BJ (cell line): ENCODE measurements at regions not wholly inside any gene's neighbourhood (a gene's known extent, or its start where the extent isn't known, plus 50 kb on each side); places are given as distances from the start of the nearest gene placed in this dataset.
"Not testable (repeated sequence)": the region's sequence is repeated elsewhere in the genome, so short reads cannot be mapped to it uniquely, and the experiment has no call there.

Source experiments
- CTCF ChIA-PET: fragments of 350-600 bp; formaldehyde crosslinking; extraction: SDS; loops from one replicate; lab custom pipeline; 2021; ENCODE audit warnings: antibody characterized with exemption, inconsistent platforms; lab: Yijun Ruan, JAX
- POLR2A ChIA-PET: fragments of 300-600 bp; sonication (Branson Sonifier 250); formaldehyde crosslinking; extraction: SDS; loops from one replicate; lab custom pipeline; 2021; ENCODE audit warnings: antibody characterized with exemption; lab: Charles Lee
- DNase-seq: peaks from one replicate; pipeline ENCODE4 v3.0.0-alpha.2; 2011; ENCODE audit warnings: low read depth
- H3K27me3 ChIP-seq: 2 replicates; pipeline ENCODE4 v1.6.0; 2011; ENCODE audit warnings: low read length; ENCODE audit not compliant: control insufficient read depth, insufficient read depth
- H3K36me3 ChIP-seq: 2 replicates; pipeline ENCODE4 v1.5.1; 2011; ENCODE audit warnings: low read length; ENCODE audit not compliant: control insufficient read depth, insufficient read depth
- H3K4me3 ChIP-seq: 2 replicates; pipeline ENCODE4 v1.5.1; 2011; ENCODE audit warnings: low read depth, mild to moderate bottlenecking, control low read depth, low read length
- CTCF ChIP-seq: IDR thresholded peaks from 2 replicates; pipeline ENCODE4 v1.5.1; 2011; ENCODE audit warnings: low read depth, mild to moderate bottlenecking, control low read depth, inconsistent platforms, low read length, moderate library complexity; ENCODE audit not compliant: insufficient read depth

GRCh38 chr4:28007693-28008092 is 1147.1 kb downstream of the STIM2 start:
- Histone ChIP-seq H3K36me3 (no peaks in the 10 kb centered on the region), H3K27me3 (no peaks in the 10 kb centered on the region), H3K4me3 (no peak overlapping the region)
- CTCF ChIA-PET = no interaction called here
- POLR2A ChIA-PET = no interaction called here
- no peak for TF ChIP-seq CTCF
- no peak for DNase-seq

- TF ChIP-seq CTCF = no peak
- H3K27me3 ChIP-seq = no peaks in the 10 kb centered on the region
- POLR2A ChIA-PET = no interaction called here
- CTCF ChIA-PET = no interaction called here
- no peaks in the 10 kb centered on the region for H3K36me3 ChIP-seq
- no peak for DNase-seq
- H3K4me3 ChIP-seq = no peak overlapping the region
Observed at GRCh38 chr4:28009541-28009940, 1148.9 kb downstream of the STIM2 start.

GRCh38 chr4:28010577-28011240 is 1150.1 kb downstream of the STIM2 start:
- no peak overlapping the region for H3K4me3 ChIP-seq
- DNase-seq = peak; percentile 5
- no peak for TF ChIP-seq CTCF
- no peaks in the 10 kb centered on the region for H3K27me3 ChIP-seq
- no peaks in the 10 kb centered on the region for H3K36me3 ChIP-seq
- POLR2A ChIA-PET = no interaction called here
- CTCF ChIA-PET = no interaction called here

GRCh38 chr4:28014469-28014868 is 1153.8 kb downstream of the STIM2 start:
- TF ChIP-seq CTCF = no peak
- CTCF ChIA-PET = interaction anchor here (0.6 kb wide), 1 partner anchor 129 kb away, joined by 3 read pairs; no protein-coding TSS in a partner anchor
- no peak for DNase-seq
- Histone ChIP-seq H3K36me3 (no peaks in the 10 kb centered on the region), H3K27me3 (no peaks in the 10 kb centered on the region), H3K4me3 (no peak overlapping the region)
- POLR2A ChIA-PET = no interaction called here

GRCh38 chr4:28015996-28016395 is 1155.4 kb downstream of the STIM2 start:
- no peak for DNase-seq
- TF ChIP-seq CTCF = no peak
- Histone ChIP-seq H3K27me3 (no peaks in the 10 kb centered on the region), H3K4me3 (no peak overlapping the region), H3K36me3 (no peaks in the 10 kb centered on the region)
- CTCF ChIA-PET = no interaction called here
- POLR2A ChIA-PET = no interaction called here

GRCh38 chr4:28038253-28038652 is 1177.6 kb downstream of the STIM2 start:
- CTCF ChIA-PET, H3K27me3 ChIP-seq, H3K36me3 ChIP-seq, H3K4me3 ChIP-seq, DNase-seq, POLR2A ChIA-PET: not testable (repeated sequence)
